GM12891 (cell line): ENCODE measurements at regions not wholly inside any gene's neighbourhood (a gene's known extent, or its start where the extent isn't known, plus 50 kb on each side); places are given as distances from the start of the nearest gene placed in this dataset.

ENCODE experiments used
- PAX5 ChIP-seq: IDR thresholded peaks from 2 replicates; pipeline ENCODE4 v1.6.1; 2011; ENCODE audit warnings: low read length, moderate library complexity, mild to moderate bottlenecking; ENCODE audit not compliant: insufficient read depth, severe bottlenecking
- POLR2A ChIP-seq: IDR thresholded peaks from 2 replicates; pipeline ENCODE4 v1.6.1; 2011; ENCODE audit warnings: low read depth, low read length, control low read depth
- POLR2AphosphoS5 ChIP-seq: IDR thresholded peaks from 2 replicates; pipeline ENCODE4 v1.6.1; 2011; ENCODE audit warnings: low read depth, low read length, control low read depth
- SPI1 ChIP-seq: IDR thresholded peaks from 2 replicates; pipeline ENCODE4 v1.6.1; 2011; ENCODE audit warnings: low read depth, low read length, control low read depth
- TAF1 ChIP-seq: IDR thresholded peaks from 2 replicates; pipeline ENCODE4 v1.6.1; 2011; ENCODE audit warnings: low read depth, low read length, control low read depth

GRCh38 chr9:97794666-97795065, 58.4 kb upstream of the FOXE1 start:
- no peak for TF ChIP-seq POLR2AphosphoS5
- TF ChIP-seq POLR2A: no peak
- no peak for TF ChIP-seq TAF1
- TF ChIP-seq SPI1: no peak
- TF ChIP-seq PAX5: no peak
